ENCODE measurements at regions not wholly inside any gene's neighbourhood (a gene's known extent, or its start where the extent isn't known, plus 50 kb on each side); places are given as distances from the start of the nearest gene placed in this dataset.

DNA sequence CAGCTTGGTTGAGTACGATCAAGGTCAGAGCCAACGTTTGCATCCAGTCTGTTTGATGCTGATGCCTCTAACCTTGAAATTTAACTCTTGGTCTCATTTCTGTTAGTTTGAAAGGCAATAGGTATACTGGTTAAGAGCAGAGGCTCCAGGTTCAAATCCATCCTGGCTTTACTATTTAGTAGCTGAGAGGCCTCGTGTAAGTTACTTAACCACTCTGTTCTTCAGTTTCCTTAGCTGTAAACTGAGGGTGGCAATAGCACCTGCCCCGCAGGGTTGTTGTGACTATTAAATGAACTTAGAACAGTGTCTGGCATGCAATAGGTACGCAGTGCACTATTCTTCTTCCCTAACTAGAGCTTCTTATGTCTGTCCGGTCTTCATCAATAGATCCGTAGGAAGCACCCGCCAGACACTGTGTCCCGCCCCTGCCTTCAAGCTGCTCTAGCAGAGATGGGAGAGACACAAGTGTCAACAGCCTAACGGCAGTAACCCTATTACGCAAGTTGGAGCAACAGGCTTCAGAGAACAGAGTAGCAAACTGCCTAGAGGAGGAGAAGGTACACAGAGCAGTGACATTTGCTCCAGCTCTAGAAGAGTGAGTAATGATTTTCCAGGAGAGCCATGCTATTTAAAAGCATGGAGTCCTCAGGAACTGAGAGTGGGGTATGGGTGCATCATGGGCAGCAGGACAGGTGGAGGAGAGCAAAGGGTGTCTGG is 62.7 kb upstream of the ST3GAL5 start:
- Histone ChIP-seq H3K4me1 (ENCODE audit: control insufficient read depth in 2 of 3, insufficient read depth in 2 of 3, low read depth in 1 of 3, low read length in 3 of 3) (no peaks in the 10 kb centered on the region), H3K36me3 (ENCODE audit: control insufficient read depth in 2 of 3, insufficient read depth in 3 of 3, low read length in 3 of 3) (no peaks in the 10 kb centered on the region), H3K27ac (ENCODE audit: low read depth in 2 of 2, low read length in 2 of 2) (no peak overlapping the region), H3K9me3 (ENCODE audit: control insufficient read depth in 2 of 3, insufficient read depth in 1 of 3, low read length in 3 of 3) (peaks cover 0 to 8% (median 0%) of the 10 kb centered on the region in 3 donors), H3K4me3 (ENCODE audit: low read length in 3 of 3) (no peak overlapping the region), H3K9ac (ENCODE audit: low read length in 3 of 3) (no peak overlapping the region), H3K27me3 (ENCODE audit: control insufficient read depth, insufficient read depth, low read length) (no peaks in the 10 kb centered on the region)
- FAIRE-seq (no peak), DNase-seq (no peak)
- TF ChIP-seq, protein P1, sequence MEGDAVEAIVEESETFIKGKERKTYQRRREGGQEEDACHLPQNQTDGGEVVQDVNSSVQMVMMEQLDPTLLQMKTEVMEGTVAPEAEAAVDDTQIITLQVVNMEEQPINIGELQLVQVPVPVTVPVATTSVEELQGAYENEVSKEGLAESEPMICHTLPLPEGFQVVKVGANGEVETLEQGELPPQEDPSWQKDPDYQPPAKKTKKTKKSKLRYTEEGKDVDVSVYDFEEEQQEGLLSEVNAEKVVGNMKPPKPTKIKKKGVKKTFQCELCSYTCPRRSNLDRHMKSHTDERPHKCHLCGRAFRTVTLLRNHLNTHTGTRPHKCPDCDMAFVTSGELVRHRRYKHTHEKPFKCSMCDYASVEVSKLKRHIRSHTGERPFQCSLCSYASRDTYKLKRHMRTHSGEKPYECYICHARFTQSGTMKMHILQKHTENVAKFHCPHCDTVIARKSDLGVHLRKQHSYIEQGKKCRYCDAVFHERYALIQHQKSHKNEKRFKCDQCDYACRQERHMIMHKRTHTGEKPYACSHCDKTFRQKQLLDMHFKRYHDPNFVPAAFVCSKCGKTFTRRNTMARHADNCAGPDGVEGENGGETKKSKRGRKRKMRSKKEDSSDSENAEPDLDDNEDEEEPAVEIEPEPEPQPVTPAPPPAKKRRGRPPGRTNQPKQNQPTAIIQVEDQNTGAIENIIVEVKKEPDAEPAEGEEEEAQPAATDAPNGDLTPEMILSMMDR (IDR thresholded peaks at IDR 0.05; ENCODE audit: borderline replicate concordance, extremely low read depth, insufficient read depth): no peak
- intact Hi-C loops (cut with DNase I): no loop called here

DNA sequence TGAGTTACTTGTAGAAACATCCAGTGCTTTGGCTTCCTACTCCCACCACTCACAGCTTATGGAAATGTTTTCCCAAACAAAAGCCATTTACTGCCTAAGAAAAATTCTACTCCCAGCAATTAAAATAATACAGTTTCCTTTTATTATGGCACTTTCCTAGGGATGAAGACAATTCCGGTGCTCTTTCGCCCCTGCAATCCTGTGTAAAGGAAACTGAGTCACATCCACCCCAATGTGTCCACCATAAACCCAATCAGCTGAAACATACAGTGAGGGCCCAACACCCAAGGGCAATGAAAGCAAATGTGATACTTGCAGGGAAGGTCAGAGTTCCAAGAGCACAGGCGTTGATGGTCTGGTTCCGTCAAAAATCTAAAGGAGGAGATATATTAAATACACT is 62.0 kb upstream of the ST3GAL5 start:
- Histone ChIP-seq H3K9me3 (ENCODE audit: control insufficient read depth in 2 of 3, insufficient read depth in 1 of 3, low read length in 3 of 3) (peaks cover 0 to 8% (median 0%) of the 10 kb centered on the region in 3 donors), H3K36me3 (ENCODE audit: control insufficient read depth in 2 of 3, insufficient read depth in 3 of 3, low read length in 3 of 3) (no peaks in the 10 kb centered on the region), H3K27ac (ENCODE audit: low read depth in 2 of 2, low read length in 2 of 2) (no peak overlapping the region), H3K27me3 (ENCODE audit: control insufficient read depth, insufficient read depth, low read length) (no peaks in the 10 kb centered on the region), H3K4me3 (ENCODE audit: low read length in 3 of 3) (no peak overlapping the region), H3K9ac (ENCODE audit: low read length in 3 of 3) (no peak overlapping the region), H3K4me1 (ENCODE audit: control insufficient read depth in 2 of 3, insufficient read depth in 2 of 3, low read depth in 1 of 3, low read length in 3 of 3) (no peaks in the 10 kb centered on the region)
- FAIRE-seq (no peak), DNase-seq (no peak)
- TF ChIP-seq, protein P1 (IDR thresholded peaks at IDR 0.05; ENCODE audit: borderline replicate concordance, extremely low read depth, insufficient read depth): no peak
- intact Hi-C loops (cut with DNase I): no loop called here

DNA sequence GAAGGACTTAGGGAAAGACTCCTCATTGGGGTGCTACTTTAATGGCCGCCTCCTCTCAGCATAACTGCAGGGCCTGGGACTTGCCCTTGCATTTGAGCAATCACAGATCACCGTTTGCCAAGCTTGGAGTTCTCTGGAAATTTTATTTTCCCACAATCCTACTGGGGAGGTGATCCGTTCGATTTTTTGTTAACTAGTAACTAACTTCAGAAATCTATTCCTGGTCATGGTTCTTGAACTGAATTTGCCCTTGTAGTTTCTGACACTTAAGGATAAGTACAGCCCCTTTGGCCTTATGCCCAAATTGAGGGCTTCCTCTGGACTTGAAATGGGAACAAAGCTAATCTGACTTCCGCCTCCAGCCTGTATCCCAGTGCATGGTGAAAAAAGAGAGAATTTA is 60.5 kb upstream of the ST3GAL5 start:
- intact Hi-C loops (cut with DNase I): no loop called here
- TF ChIP-seq, protein P1 (IDR thresholded peaks at IDR 0.05; ENCODE audit: borderline replicate concordance, extremely low read depth, insufficient read depth): no peak
- DNase-seq (peak in 1 of 5 donors; percentile 39), FAIRE-seq (no peak)
- Histone ChIP-seq H3K27me3 (ENCODE audit: control insufficient read depth, insufficient read depth, low read length) (no peaks in the 10 kb centered on the region), H3K36me3 (ENCODE audit: control insufficient read depth in 2 of 3, insufficient read depth in 3 of 3, low read length in 3 of 3) (no peaks in the 10 kb centered on the region), H3K9ac (ENCODE audit: low read length in 3 of 3) (no peak overlapping the region), H3K4me1 (ENCODE audit: control insufficient read depth in 2 of 3, insufficient read depth in 2 of 3, low read depth in 1 of 3, low read length in 3 of 3) (no peaks in the 10 kb centered on the region), H3K9me3 (ENCODE audit: control insufficient read depth in 2 of 3, insufficient read depth in 1 of 3, low read length in 3 of 3) (peaks cover 0 to 8% (median 0%) of the 10 kb centered on the region in 3 donors), H3K27ac (ENCODE audit: low read depth in 2 of 2, low read length in 2 of 2) (no peak overlapping the region), H3K4me3 (ENCODE audit: low read length in 3 of 3) (no peak overlapping the region)
